COLO668 (cell line): ENCODE measurements at regions not wholly inside any gene's neighbourhood (a gene's known extent, or its start where the extent isn't known, plus 50 kb on each side); places are given as distances from the start of the nearest gene placed in this dataset.
"Not testable (repeated sequence)": the region's sequence is repeated elsewhere in the genome, so short reads cannot be mapped to it uniquely, and the experiment has no call there.

Source experiments
- DNase-seq: peaks from one replicate; lab custom pipeline; 2025; ENCODE audit not compliant: unreplicated experiment; lab: John Stamatoyannopoulos, UW

- DNase-seq = no peak
These were observed 97.2 kb downstream of the NOG start for GRCh38 chr17:56690441-56691291.

GRCh38 chr17:56694825-56695224 is 101.3 kb downstream of the NOG start:
- no peak for DNase-seq

- DNase-seq = no peak
These were observed 103.7 kb downstream of the NOG start for GRCh38 chr17:56697190-56697589.

GRCh38 chr17:56699186-56699894 is 105.8 kb downstream of the NOG start:
- DNase-seq = no peak

GRCh38 chr17:56700919-56701420 is 107.5 kb downstream of the NOG start:
- no peak for DNase-seq

GRCh38 chr17:56707312-56708219 is 114.1 kb downstream of the NOG start:
- no peak for DNase-seq

- DNase-seq = no peak
These were observed 114.7 kb downstream of the NOG start for GRCh38 chr17:56708220-56708558.

GRCh38 chr17:56708670-56709410 is 115.3 kb downstream of the NOG start:
- DNase-seq = no peak

GRCh38 chr17:56710986-56711385 is 117.5 kb downstream of the NOG start:
- no peak for DNase-seq

- DNase-seq = peak; percentile 58
These were observed 117.9 kb downstream of the C17orf67 start for GRCh38 chr17:56715613-56716357.

GRCh38 chr17:56717471-56717870 is 116.2 kb downstream of the C17orf67 start:
- no peak for DNase-seq

- DNase-seq = no peak
These were observed 115.2 kb downstream of the C17orf67 start for GRCh38 chr17:56718515-56718914.

- DNase-seq = no peak
These were observed 110.3 kb downstream of the C17orf67 start for GRCh38 chr17:56723421-56723820.

GRCh38 chr17:56724664-56725063 is 109.1 kb downstream of the C17orf67 start:
- no peak for DNase-seq

- no peak for DNase-seq
These were observed 108.6 kb downstream of the C17orf67 start for GRCh38 chr17:56725144-56725543.

GRCh38 chr17:56727876-56728617 is 105.7 kb downstream of the C17orf67 start:
- DNase-seq = no peak

- not testable (repeated sequence) for DNase-seq
These were observed 102.6 kb downstream of the C17orf67 start for GRCh38 chr17:56731096-56731495.

- DNase-seq = no peak
These were observed 99.9 kb downstream of the C17orf67 start for GRCh38 chr17:56733833-56734232.

GRCh38 chr17:56735842-56736241 is 97.9 kb downstream of the C17orf67 start:
- DNase-seq = no peak
